Transverse colon (tissue), 4 donors: ENCODE measurements at regions not wholly inside any gene's neighbourhood (a gene's known extent, or its start where the extent isn't known, plus 50 kb on each side); places are given as distances from the start of the nearest gene placed in this dataset.
A peak's percentile ranks its signal among the peaks of the same experiment; 100 is the strongest.

Experiments used
- DNase-seq: peaks from one replicate; pipeline ENCODE4 v3.0.0-alpha.2; 2019
- H3K27ac ChIP-seq, 4 donors: fragments of 200-600 bp; sonication (generic); 2 replicates each; pipeline ENCODE4 v1.5.1; 2016 to 2018; ENCODE audit warnings: inconsistent platforms in 4 of 4
- H3K27me3 ChIP-seq: fragments of 200-600 bp; sonication (generic); 2 replicates; pipeline ENCODE4 v1.5.1; 2017; ENCODE audit warnings: inconsistent platforms
- H3K36me3 ChIP-seq, 4 donors: fragments of 200-600 bp; sonication (generic); 2 replicates each; pipeline ENCODE4 v1.5.1; 2017 to 2019; ENCODE audit warnings: inconsistent platforms in 4 of 4
- H3K4me1 ChIP-seq, 4 donors: fragments of 200-600 bp; sonication (generic); 2 replicates each; pipeline ENCODE4 v1.5.1; 2017 to 2020; ENCODE audit warnings: inconsistent platforms in 4 of 4
- H3K4me3 ChIP-seq, 4 donors: fragments of 200-600 bp; sonication (generic); 1 replicate in 1 of 4; 2 replicates in 3 of 4; pipeline versions ENCODE4 v1.5.1 to v1.6.1; 2017 to 2019; ENCODE audit warnings: inconsistent platforms in 4 of 4
- H3K9me3 ChIP-seq, 2 donors: fragments of 200-600 bp; sonication (generic); 2 replicates each; pipeline ENCODE4 v1.5.1; 2017 to 2019; ENCODE audit warnings: inconsistent platforms in 2 of 2
- CTCF ChIP-seq, 5 experiments: fragments of 200-600 bp in 3 of 5; fragments of 450-650 bp in 2 of 5; sonication (generic) in 3 of 5; IDR thresholded peaks; 1 replicate in 2 of 5; 2 replicates in 3 of 5; pipeline ENCODE4 v1.5.1; 2016 to 2017; ENCODE audit warnings: antibody characterized with exemption in 5 of 5, inconsistent platforms in 3 of 5, mild to moderate bottlenecking in 2 of 5, moderate library complexity in 1 of 5
- EP300 ChIP-seq: sonication (generic); formaldehyde crosslinking; IDR thresholded peaks from one replicate; pipeline ENCODE4 v1.6.1; 2017; ENCODE audit warnings: antibody characterized with exemption, low read depth
- POLR2A ChIP-seq: fragments of 450-650 bp; IDR thresholded peaks from one replicate; pipeline ENCODE4 v1.6.1; 2016; ENCODE audit warnings: antibody characterized with exemption, mild to moderate bottlenecking, moderate library complexity
- POLR2AphosphoS5 ChIP-seq, 3 donors: sonication (generic); formaldehyde crosslinking; IDR thresholded peaks; one replicate each; pipeline ENCODE4 v1.6.1; 2016; ENCODE audit warnings: antibody characterized with exemption in 3 of 3
- WGBS, 2 donors: methylation state at CpG; one replicate each; pipeline ENCODE4 v1.1.5; 2018; ENCODE audit warnings: low coverage in 1 of 2; 5-methylcytosine and 5-hydroxymethylcytosine counted together
- in situ Hi-C, 4 donors: fragments of 200-750 bp; cut with MboI; loops; one replicate each; pipeline versions ENCODE4 v1.15.0 to v1.15.1; 2017; ENCODE audit warnings: low sequenced_read_pairs in 3 of 4, low pct_ligation_motif_present in 1 of 4, low pct_unique_long_range_greater_than_20kb in 1 of 4
- intact Hi-C: fragments of 100-400 bp; cut with DNase I; formaldehyde crosslinking; loops from one replicate; pipeline ENCODE4 v1.15.1; 2023; ENCODE audit warnings: low total_unique reads

GRCh38 chr6:130293800-130294199, 71.0 kb upstream of the SAMD3 start:
- in situ Hi-C loops = no loop called here
- H3K27ac ChIP-seq = no peak overlapping the region
- intact Hi-C loops = no loop called here
- no peak overlapping the region for H3K4me3 ChIP-seq
- H3K9me3 ChIP-seq = peaks cover 0 to 3% of the 10 kb centered on the region in 2 donors
- TF ChIP-seq POLR2A (no peak), CTCF (IDR thresholded peaks at IDR 0.05) (peak in 3 of 5 experiments; percentile 16 to 33 (median 28)), POLR2AphosphoS5 (IDR thresholded peaks at IDR 0.05) (no peak)
- no peaks in the 10 kb centered on the region for H3K36me3 ChIP-seq
- 68 to 75% methylated on average over 2 to 3 of the region's 3 CpGs for WGBS, 2 donors
- no peaks in the 10 kb centered on the region for H3K4me1 ChIP-seq
- peak; percentile 9 for DNase-seq
- H3K27me3 ChIP-seq = no peaks in the 10 kb centered on the region

GRCh38 chr6:130288065-130288464, 65.3 kb upstream of the SAMD3 start:
- in situ Hi-C loops = no loop called here
- no peak for DNase-seq
- H3K27me3 ChIP-seq = no peaks in the 10 kb centered on the region
- no peaks in the 10 kb centered on the region for H3K36me3 ChIP-seq
- WGBS, 2 donors = 13 to 17% methylated on average over 1 to 2 of the region's 2 CpGs
- no peaks in the 10 kb centered on the region for H3K4me1 ChIP-seq
- intact Hi-C loops = no loop called here
- TF ChIP-seq EP300 (no peak), POLR2A (no peak), CTCF (IDR thresholded peaks at IDR 0.05) (no peak), POLR2AphosphoS5 (IDR thresholded peaks at IDR 0.05) (no peak)
- H3K9me3 ChIP-seq = no peaks in the 10 kb centered on the region
- H3K27ac ChIP-seq = no peak overlapping the region
- no peak overlapping the region for H3K4me3 ChIP-seq

GRCh38 chr6:130282234-130282995, 59.7 kb upstream of the SAMD3 start:
- WGBS, 2 donors = 86 to 90% methylated on average over 2 of the region's 2 CpGs
- no peaks in the 10 kb centered on the region for H3K36me3 ChIP-seq
- in situ Hi-C loops (no loop called here), intact Hi-C loops (no loop called here)
- no peak for TF ChIP-seq EP300
- TF ChIP-seq CTCF (IDR thresholded peaks at IDR 0.05) = peak in 4 of 5 experiments; percentile 20 to 35 (median 29)
- no peaks in the 10 kb centered on the region for H3K9me3 ChIP-seq
- no peaks in the 10 kb centered on the region for H3K27me3 ChIP-seq
- no peak overlapping the region for H3K27ac ChIP-seq
- no peak for DNase-seq
- no peaks in the 10 kb centered on the region for H3K4me1 ChIP-seq
- no peak overlapping the region for H3K4me3 ChIP-seq

- Histone ChIP-seq H3K4me3 (no peak overlapping the region), H3K9me3 (peaks cover 26 to 34% of the 10 kb centered on the region in 2 donors), H3K36me3 (no peaks in the 10 kb centered on the region), H3K27me3 (no peaks in the 10 kb centered on the region), H3K27ac (no peak overlapping the region), H3K4me1 (no peaks in the 10 kb centered on the region)
- intact Hi-C loops (no loop called here), in situ Hi-C loops (no loop called here)
- no peak for DNase-seq
- 50 to 84% methylated on average over 1 of the region's 1 CpG for WGBS, 2 donors
- TF ChIP-seq CTCF (IDR thresholded peaks at IDR 0.05) (no peak), EP300 (no peak), POLR2AphosphoS5 (IDR thresholded peaks at IDR 0.05) (no peak), POLR2A (no peak)
These were observed 53.8 kb upstream of the SAMD3 start for GRCh38 chr6:130276507-130276906.
